HG03575 (cell line): ENCODE measurements at regions not wholly inside any gene's neighbourhood (a gene's known extent, or its start where the extent isn't known, plus 50 kb on each side); places are given as distances from the start of the nearest gene placed in this dataset.

Experiments
- ATAC-seq: cut with Tn5 transposase; IDR thresholded peaks from one replicate; pipeline ENCODE4 v1.9.1; 2021; ENCODE audit not compliant: unreplicated experiment, insufficient number of reproducible peaks, low FRiP score; ENCODE audit errors: extremely low read depth

DNA sequence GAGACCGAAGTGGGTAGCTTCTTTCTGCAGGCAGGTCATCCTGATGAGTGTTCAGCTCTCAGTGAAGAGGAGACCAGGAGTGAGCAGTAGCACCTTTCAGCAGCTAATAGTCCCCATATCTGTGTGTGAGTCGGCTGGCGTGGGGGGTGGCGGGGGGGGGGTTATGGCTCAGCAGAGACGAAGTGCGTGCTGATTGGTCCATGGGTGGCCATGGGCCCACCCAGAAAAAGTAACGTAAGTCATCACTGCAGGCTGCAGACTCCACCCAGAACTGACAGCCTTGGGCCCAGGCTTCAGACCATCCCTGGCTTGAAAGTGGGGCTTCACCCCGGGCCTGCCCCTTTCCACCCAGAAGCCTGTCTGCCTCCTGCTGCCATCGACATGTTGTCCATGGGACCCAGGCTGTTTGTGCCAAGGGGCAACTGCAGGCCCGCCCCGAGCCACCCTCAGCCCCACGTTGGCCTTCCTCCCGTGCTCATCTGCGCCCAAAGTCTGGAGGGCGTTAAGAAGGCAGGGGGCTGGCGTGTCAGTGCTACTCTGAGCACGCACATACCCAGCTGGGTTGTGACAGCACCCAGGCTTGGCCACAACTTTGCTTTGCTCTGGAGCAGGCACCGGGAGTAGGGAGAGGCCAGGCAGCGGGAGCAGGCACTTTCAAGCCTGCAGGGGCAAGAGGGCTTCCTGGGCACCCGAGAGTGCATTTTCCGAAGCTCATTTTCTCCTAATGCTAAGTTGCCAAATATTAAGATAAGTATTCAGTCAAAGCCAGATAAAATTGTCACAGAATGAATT lies 511.7 kb upstream of the CDIN1 start:
- no peak for ATAC-seq

GRCh38 chr15:36075333-36075732 lies 504.1 kb upstream of the CDIN1 start:
- no peak for ATAC-seq

DNA sequence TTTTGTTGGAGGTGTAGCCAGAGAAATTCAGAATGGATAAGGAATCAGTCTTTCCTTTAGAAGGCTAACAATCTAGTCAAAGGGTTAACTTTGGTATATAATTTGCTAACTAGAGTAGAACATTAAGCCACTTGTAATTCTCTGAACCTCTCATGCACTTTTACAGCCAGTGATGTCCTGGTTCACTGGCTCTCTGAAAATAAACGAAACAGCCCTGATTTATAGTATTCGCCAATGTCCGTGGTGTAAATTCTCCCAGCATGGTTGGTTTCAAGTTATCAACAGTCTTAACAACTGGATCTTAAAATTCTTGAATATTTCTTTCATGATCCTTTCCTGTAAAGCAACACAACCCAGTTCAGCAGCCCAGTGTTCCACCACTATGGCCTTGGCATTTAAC lies 500.4 kb upstream of the CDIN1 start:
- ATAC-seq, result no peak

DNA sequence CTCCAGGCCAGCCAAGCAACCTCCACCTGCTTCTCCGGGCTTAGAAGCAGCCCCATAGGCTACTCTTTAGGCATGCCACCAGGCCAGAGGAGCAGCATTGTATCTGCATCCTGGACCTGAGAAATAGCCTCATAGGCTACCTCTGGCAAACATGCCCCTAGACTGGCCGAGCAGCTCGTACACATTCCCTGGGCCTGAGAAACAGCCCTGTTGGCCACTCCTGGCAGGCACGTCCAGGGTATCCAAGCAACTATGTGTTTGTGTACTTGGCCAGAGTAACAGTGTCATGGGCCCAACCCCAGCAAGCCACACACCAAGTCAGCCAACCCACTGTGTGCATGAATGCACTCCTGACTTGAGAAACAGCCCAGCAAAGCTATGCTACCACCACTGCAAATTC lies 498.7 kb upstream of the CDIN1 start:
- no peak for ATAC-seq

DNA sequence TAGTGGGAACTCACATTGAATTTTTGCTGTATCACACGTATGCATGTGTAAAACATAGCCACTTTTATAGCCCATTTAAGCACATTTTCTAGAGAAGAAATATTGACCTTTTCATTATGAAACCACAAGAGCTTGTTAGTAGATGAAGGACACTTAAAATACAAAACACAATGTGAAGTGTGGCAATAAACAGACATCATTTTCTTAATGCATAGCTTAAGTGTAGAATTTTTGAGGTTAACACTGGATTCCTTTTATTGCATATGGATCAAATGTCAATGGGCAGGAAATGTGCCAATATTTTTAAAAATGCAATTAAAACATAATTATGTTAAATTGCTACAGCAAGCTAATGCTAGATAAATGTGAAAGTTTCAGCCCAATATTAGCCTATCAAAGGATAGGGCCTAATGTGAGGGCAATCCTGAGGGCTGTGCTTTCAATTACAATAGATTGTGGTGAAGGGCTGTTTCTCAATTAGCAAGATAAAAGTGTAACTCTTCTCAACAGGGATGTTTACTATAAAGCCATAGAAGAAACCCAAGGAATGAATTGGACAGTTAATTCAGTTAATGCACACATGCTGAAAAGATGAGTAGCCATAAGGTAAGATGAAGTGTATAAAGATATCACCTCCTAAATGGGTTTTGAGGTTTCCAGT lies 489.0 kb upstream of the CDIN1 start:
- ATAC-seq, result no peak

DNA sequence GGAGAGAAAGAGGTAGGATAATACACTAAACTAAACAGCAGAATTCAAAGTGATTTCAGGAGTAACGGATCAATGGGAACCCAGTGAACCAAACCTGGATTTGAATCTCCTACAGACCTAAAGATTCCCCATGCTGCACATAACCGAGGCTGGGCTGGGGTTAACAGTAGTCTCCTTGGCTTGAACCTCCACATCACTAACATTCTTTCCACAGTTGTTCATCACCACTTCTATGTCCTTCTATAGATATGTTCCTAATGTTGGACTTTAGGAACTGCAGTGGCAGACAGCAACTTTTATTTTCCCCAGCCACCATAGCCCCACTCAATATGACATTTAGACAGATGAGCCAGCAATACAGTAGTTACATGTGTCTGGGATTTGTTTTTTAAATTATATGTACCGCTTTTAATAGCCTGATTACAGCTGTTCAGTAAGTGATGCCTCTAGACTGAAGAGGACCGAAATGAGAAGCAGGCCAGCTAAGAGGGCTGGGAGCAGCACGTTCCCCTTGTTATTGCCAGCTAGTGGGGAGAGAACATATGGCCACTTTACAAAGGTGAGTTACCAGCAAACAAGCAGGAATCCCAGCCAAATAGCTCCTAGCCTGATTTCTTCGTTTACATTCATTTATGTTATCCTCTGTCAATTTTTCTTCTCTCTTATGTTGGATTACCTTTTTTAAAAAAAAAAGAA lies 472.6 kb upstream of the CDIN1 start:
- ATAC-seq, result no peak

- no peak for ATAC-seq
Measured at GRCh38 chr15:36108541-36108940, 470.9 kb upstream of the CDIN1 start.

GRCh38 chr15:36109943-36110658 lies 469.3 kb upstream of the CDIN1 start:
- ATAC-seq, result no peak

GRCh38 chr15:36110659-36110993 lies 468.8 kb upstream of the CDIN1 start:
- ATAC-seq, result no peak

- ATAC-seq, result no peak
Measured at GRCh38 chr15:36117296-36117787, 462.1 kb upstream of the CDIN1 start.

DNA sequence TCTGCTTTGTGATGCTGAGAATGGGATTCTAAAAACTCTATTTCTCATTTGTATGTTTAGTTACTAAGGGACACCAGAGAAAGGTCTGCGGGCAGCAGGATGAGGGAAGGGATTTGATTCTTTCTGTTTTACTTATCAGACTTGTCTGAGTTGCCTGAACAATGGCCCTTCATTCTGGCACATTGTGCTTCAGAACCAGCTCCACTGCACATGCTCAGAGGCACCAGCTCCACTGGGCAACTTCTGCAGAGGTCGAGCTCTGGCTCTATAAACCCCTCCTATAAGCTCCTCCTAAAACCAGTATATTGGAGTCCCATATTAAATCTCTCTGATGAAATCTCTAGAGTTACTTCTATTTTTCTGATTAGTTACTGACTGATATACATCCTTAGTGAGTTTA lies 453.2 kb upstream of the CDIN1 start:
- no peak for ATAC-seq

GRCh38 chr15:36130641-36131310 lies 448.6 kb upstream of the CDIN1 start:
- no peak for ATAC-seq

DNA sequence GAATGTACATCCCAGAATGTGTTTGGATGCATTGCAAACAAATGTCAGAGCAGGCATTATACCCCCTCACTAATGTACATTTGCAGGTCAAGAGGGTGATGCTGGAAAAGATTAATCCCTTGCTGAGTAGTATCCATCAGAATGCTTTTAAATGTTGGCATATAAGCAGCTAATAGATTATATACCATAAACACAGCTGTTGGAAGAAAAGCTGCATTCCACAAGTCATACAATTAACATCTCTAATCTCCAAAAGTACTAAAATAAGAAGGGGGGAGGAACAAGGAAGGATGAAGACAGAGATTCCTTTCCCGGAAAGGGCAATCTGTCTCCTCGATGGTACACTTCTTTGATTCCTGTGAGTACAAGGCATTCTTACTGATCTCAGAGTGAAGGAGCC lies 445.7 kb upstream of the CDIN1 start:
- no peak for ATAC-seq

DNA sequence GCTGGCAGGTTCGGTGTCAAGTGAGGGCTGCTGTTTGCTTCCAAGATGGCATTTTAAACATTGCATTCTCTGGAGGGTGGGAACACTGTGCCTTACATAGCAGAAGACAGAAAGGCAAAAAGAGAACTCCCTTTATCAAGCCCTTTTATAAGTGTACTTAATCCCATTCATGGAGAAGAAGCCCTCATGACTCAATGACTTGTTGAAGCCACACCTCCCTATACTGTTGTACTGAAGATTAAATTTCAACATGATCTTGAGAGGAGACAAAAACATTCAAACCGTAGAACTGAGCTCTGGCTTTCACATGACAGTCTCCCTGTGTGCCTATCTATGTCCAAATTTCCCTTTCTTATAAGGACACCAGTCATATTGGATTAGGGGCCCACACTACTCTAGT lies 443.4 kb upstream of the CDIN1 start:
- no peak for ATAC-seq

DNA sequence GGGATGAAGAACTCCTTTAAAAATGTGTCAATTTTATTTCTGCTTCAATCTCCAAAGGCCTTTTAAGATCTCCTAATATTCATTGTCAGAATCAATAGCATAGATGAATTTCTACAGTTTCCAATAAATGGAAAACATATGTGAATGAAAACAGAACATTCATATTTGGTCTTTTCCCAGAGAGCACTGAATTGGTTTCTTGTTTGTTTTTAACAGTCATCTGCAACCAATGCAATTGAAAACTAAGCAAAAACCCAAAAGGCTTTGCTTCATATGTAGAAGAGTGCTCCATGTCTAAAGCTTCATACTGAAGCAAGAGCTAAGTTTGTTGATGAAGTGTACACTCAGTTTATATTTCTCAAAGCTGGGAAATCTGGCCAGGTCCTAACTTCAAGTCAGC lies 426.5 kb upstream of the CDIN1 start:
- no peak for ATAC-seq

DNA sequence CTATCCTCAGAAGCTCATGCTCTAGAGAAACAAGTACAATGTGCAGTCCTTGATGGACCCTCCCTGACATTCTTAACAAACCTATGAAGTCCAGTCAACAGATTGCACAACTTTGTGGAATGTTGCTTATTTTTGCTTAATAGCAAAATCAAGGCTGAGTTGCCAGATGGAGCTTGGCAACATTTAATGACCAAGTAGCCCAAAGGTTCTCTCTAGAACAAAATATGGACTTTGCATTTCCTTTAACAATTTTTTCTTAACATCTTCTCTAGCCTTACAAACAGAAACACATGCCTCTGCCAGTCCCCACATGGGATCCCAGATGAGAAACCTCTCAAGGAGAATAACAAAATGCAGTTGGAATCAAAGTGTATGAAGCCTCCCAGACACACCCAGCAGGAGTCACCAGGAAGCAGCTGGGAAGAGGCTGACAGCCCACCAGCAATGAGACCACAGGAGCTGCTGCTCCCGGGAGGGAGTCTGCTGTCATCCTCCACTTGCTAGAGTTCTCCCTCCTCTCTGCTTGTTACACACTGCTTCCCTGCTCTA lies 422.5 kb upstream of the CDIN1 start:
- ATAC-seq, result no peak

DNA sequence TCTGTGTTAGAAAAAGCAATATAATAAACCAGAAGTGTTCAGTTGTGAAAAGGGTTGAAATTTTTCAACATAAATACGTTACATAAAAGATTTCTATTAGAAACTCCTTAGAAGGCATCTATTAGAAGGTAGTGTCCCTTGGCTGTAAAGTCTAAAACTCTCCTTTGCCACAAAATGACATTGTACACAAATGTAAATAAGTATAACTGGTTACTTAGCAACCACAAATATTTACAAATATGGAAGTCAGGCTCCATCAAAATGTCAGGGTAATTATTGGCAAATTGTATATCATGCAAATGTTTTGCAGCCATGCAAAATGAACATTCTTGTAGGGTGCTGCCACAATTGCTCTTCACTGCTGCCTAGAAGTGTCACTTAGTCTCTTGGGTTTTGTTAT lies 419.1 kb upstream of the CDIN1 start:
- no peak for ATAC-seq

GRCh38 chr15:36161108-36161507 lies 418.3 kb upstream of the CDIN1 start:
- ATAC-seq, result no peak

GRCh38 chr15:36161771-36162212 lies 417.6 kb upstream of the CDIN1 start:
- no peak for ATAC-seq
